HepG2 (cell line): ENCODE measurements at regions not wholly inside any gene's neighbourhood (a gene's known extent, or its start where the extent isn't known, plus 50 kb on each side); places are given as distances from the start of the nearest gene placed in this dataset.

ENCODE experiments used
- ATAC-seq: fragments of 200-7000 bp; cut with Tn5 transposase; 3 replicates; pipeline ENCODE4 v1.9.1; 2020; ENCODE audit warnings: mild to moderate bottlenecking, moderate library complexity
- BruUV-seq: library from RNA; stranded (reverse); fragments of 400-500 nt; replicated peaks from 2 replicates; lab custom pipeline; 2021; lab: Mats Ljungman, UMichigan
- CTCF ChIA-PET: fragments of 300-600 bp; formaldehyde crosslinking; extraction: SDS; loops from one replicate; lab custom pipeline; 2021; ENCODE audit warnings: low total read pairs, inconsistent platforms, low intra/inter-chr PET ratio; lab: Yijun Ruan, JAX
- POLR2A ChIA-PET: fragments of 350-600 bp; sonication (Branson Sonifier 250); formaldehyde crosslinking; loops from one replicate; lab custom pipeline; 2020; ENCODE audit warnings: antibody characterized with exemption, inconsistent platforms; lab: Yijun Ruan, JAX
- DNase-seq: peaks from one replicate; pipeline ENCODE4 v3.0.0-alpha.2; 2015; ENCODE audit warnings: low spot score
- FAIRE-seq: peaks from 3 replicates; lab custom pipeline; 2011; peaks lifted over from hg19 to GRCh38; lab: Jason Lieb, UNC
- H2AFZ ChIP-seq: one replicate; pipeline ENCODE4 v1.6.1; 2011; ENCODE audit warnings: low read length, inconsistent platforms
- H3K27ac ChIP-seq: fragments of 300-600 bp; 3 replicates; pipeline ENCODE4 v1.8.0; 2011; ENCODE audit warnings: mixed run types, mild to moderate bottlenecking, mixed read lengths, low read length, inconsistent platforms; ENCODE audit not compliant: insufficient read depth; ENCODE audit errors: extremely low read length
- H3K27me3 ChIP-seq, 2 experiments: fragments of 200-600 bp in 1 of 2; 2 replicates in 1 of 2; 3 replicates in 1 of 2; pipeline versions ENCODE4 v1.6.0 to v1.8.0; 2011; ENCODE audit warnings: low read length in 2 of 2, mild to moderate bottlenecking in 2 of 2, moderate library complexity in 2 of 2, inconsistent platforms in 1 of 2; ENCODE audit not compliant: insufficient read depth in 2 of 2, control insufficient read depth in 1 of 2
- H3K36me3 ChIP-seq, 2 experiments: fragments of 200-600 bp in 1 of 2; replicated peaks in 1 of 2; 2 replicates in 1 of 2; 3 replicates in 1 of 2; pipeline versions ENCODE4 v1.5.1 to v1.8.0; 2011; ENCODE audit warnings: low read length in 2 of 2, inconsistent platforms in 1 of 2; ENCODE audit not compliant: insufficient read depth in 2 of 2, control insufficient read depth in 1 of 2
- H3K4me1 ChIP-seq: 2 replicates; pipeline ENCODE4 v1.5.1; 2012; ENCODE audit warnings: low read length, inconsistent platforms; ENCODE audit not compliant: insufficient read depth
- H3K4me2 ChIP-seq: 2 replicates; pipeline ENCODE4 v1.6.0; 2011; ENCODE audit warnings: low read depth, low read length, inconsistent platforms
- H3K4me3 ChIP-seq, 3 experiments: fragments of 200-600 bp in 1 of 3; sonication (generic), shearing (Covaris generic) in 1 of 3; replicated peaks in 1 of 3; 2 replicates each; pipeline ENCODE4 v1.5.1; 2011 to 2016; ENCODE audit warnings: low read length in 3 of 3, inconsistent platforms in 2 of 3, low read depth in 2 of 3, mild to moderate bottlenecking in 2 of 3, control low read depth in 1 of 3, mixed read lengths in 1 of 3; ENCODE audit not compliant: insufficient read depth in 1 of 3
- H3K79me2 ChIP-seq: one replicate; pipeline ENCODE4 v1.6.1; 2011; ENCODE audit warnings: low read length, inconsistent platforms; ENCODE audit not compliant: insufficient read depth
- H3K9ac ChIP-seq: 2 replicates; pipeline ENCODE4 v1.6.0; 2011; ENCODE audit warnings: mild to moderate bottlenecking, low read depth, low read length, inconsistent platforms; ENCODE audit not compliant: insufficient read depth
- H3K9me3 ChIP-seq: 2 replicates; pipeline ENCODE4 v1.5.1; 2012; ENCODE audit warnings: mild to moderate bottlenecking, low read length
- H4K20me1 ChIP-seq: 2 replicates; pipeline ENCODE4 v1.6.0; 2011; ENCODE audit warnings: inconsistent platforms, mild to moderate bottlenecking, low read length, moderate library complexity; ENCODE audit not compliant: insufficient read depth
- BHLHE40 ChIP-seq: IDR thresholded peaks from 2 replicates; pipeline ENCODE4 v1.6.1; 2011; ENCODE audit warnings: low read length, improper control_type of control experiment
- HOXD1 ChIP-seq: sonication (generic); formaldehyde crosslinking; IDR thresholded peaks from 2 replicates; pipeline ENCODE4 v1.5.0; 2020; ENCODE audit warnings: missing genetic modification reagents
- MNT ChIP-seq: fragments of 450-650 bp; IDR thresholded peaks from 2 replicates; pipeline ENCODE4 v1.6.1; 2016
- NFATC3 ChIP-seq: sonication (generic); formaldehyde crosslinking; IDR thresholded peaks from 2 replicates; pipeline ENCODE4 v1.5.1; 2020; ENCODE audit warnings: mild to moderate bottlenecking, missing genetic modification reagents
- PLSCR1 ChIP-seq: sonication (generic); formaldehyde crosslinking; IDR thresholded peaks from 2 replicates; pipeline ENCODE4 v1.5.0; 2020; ENCODE audit warnings: missing genetic modification reagents, mild to moderate bottlenecking, borderline replicate concordance
- PPARG ChIP-seq: conservative IDR thresholded peaks from 2 replicates; pipeline ENCODE4 v1.6.1; 2016; ENCODE audit warnings: missing biosample characterization, missing genetic modification reagents
- TBX3 ChIP-seq: fragments of 450-650 bp; IDR thresholded peaks from 2 replicates; pipeline ENCODE4 v1.6.1; 2017; ENCODE audit warnings: antibody characterized with exemption, mild to moderate bottlenecking, inconsistent platforms, borderline replicate concordance
- ZBTB4 ChIP-seq: sonication (generic); formaldehyde crosslinking; IDR thresholded peaks from 2 replicates; pipeline ENCODE4 v1.4.0; 2020; ENCODE audit warnings: missing genetic modification reagents, mild to moderate bottlenecking, borderline replicate concordance
- ZNF558 ChIP-seq: sonication (generic); formaldehyde crosslinking; IDR thresholded peaks from 2 replicates; pipeline ENCODE4 v1.9.0; 2022; ENCODE audit warnings: mild to moderate bottlenecking, missing genetic modification reagents, borderline replicate concordance
- WGBS: methylation state at CpG from one replicate; pipeline ENCODE4 v1.1.6; 2017; ENCODE audit warnings: low lambda C conversion rate; 5-methylcytosine and 5-hydroxymethylcytosine counted together
- in situ Hi-C: cut with HindIII; loops from 2 replicates; pipeline ENCODE4 v1.10.0; 2017; ENCODE audit warnings: low pct_unique_long_range_greater_than_20kb; ENCODE audit not compliant: extremely low pct_ligation_motif_present
- intact Hi-C: fragments of 100-400 bp; cut with micrococcal nuclease; formaldehyde crosslinking; loops from one replicate; pipeline ENCODE4 v1.10.0; 2022; ENCODE audit not compliant: unreplicated experiment

- Histone ChIP-seq H4K20me1 (no peaks in the 10 kb centered on the region), H3K27me3 (no peaks in the 10 kb centered on the region), H3K4me1 (no peaks in the 10 kb centered on the region), H3K9ac (no peak overlapping the region), H2AFZ (no peak overlapping the region), H3K4me3 (no peak overlapping the region), H3K79me2 (no peaks in the 10 kb centered on the region)
- intact Hi-C loops (no loop called here), in situ Hi-C loops (no loop called here)
- no peak for FAIRE-seq
- no peak for TF ChIP-seq PLSCR1 (CRISPR knock-in tag)
- no peak for TF ChIP-seq PPARG (CRISPR knock-in tag)
- TF ChIP-seq BHLHE40, result no peak
- TF ChIP-seq NFATC3 (CRISPR knock-in tag), result no peak
- TF ChIP-seq ZNF558 (CRISPR knock-in tag), result no peak
- TF ChIP-seq MNT, result no peak
- no peak for TF ChIP-seq HOXD1 (CRISPR knock-in tag)
- no peak for TF ChIP-seq TBX3
- TF ChIP-seq ZBTB4 (CRISPR knock-in tag), result no peak
- TF ChIP-seq, all 625 proteins: peak for 0
- BruUV-seq, result no TSS peak
- Histone ChIP-seq H3K4me2 (no peak overlapping the region), H3K27ac (no peak overlapping the region), H3K9me3 (no peaks in the 10 kb centered on the region), H3K36me3 (no peaks in the 10 kb centered on the region)
- ATAC-seq (no peak), DNase-seq (no peak)
- 2% methylated on average over 3 of the region's 3 CpGs for WGBS
- ChIA-PET CTCF (no interaction called here), POLR2A (no interaction called here)
Observed at GRCh38 chr7:82615527-82615926, 171.9 kb upstream of the CACNA2D1 start.
